ENCODE measurements at regions not wholly inside any gene's neighbourhood (a gene's known extent, or its start where the extent isn't known, plus 50 kb on each side); places are given as distances from the start of the nearest gene placed in this dataset.

DNA sequence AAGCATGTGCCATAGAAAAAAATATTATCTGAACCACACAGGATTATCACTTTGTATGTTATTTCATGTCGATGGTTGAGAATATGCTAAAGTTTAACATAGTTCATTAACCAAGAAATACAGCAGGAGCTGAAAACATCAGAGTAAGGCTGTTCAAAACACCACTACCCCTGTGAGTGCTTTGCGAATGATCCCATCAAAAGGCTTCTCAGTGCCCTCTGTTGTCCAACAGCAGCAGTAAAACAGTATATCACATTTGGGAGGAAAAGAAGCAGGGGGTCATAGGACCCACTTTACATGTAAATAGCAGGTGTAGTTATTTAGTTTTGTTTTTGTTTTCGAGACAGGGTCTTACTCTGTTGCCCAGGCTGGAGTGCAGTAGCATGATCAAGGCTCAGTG lies 289.4 kb upstream of the FMN2 start:
- Histone ChIP-seq H4K8ac (ENCODE audit: low read depth, low read length) (no peak overlapping the region), H3K27ac (ENCODE audit: low read depth, low read length) (no peak overlapping the region), H4K91ac (ENCODE audit: low read depth, low read length) (no peak overlapping the region), H3K4me1 (ENCODE audit: control insufficient read depth in 1 of 2, insufficient read depth in 2 of 2, low read length in 2 of 2) (peaks cover 3 to 8% of the 10 kb centered on the region in 2 experiments), H3K14ac (ENCODE audit: low read length) (no peak overlapping the region), H2BK120ac (ENCODE audit: insufficient read depth, low read length, poor library complexity) (no peak overlapping the region), H3K4me2 (ENCODE audit: low read length) (no peak overlapping the region), H3K9ac (ENCODE audit: low read length) (no peak overlapping the region), H3K27me3 (ENCODE audit: insufficient read depth, low read length) (no peaks in the 10 kb centered on the region), H3K79me2 (ENCODE audit: control insufficient read depth, insufficient read depth, low read length, poor library complexity) (no peaks in the 10 kb centered on the region), H3K4me3 (ENCODE audit: low read depth, low read length) (no peak overlapping the region), H3K9me3 (ENCODE audit: insufficient read depth, low read depth, low read length) (no peaks in the 10 kb centered on the region), H3K79me1 (ENCODE audit: low read length) (no peaks in the 10 kb centered on the region), H2AFZ (ENCODE audit: insufficient read depth, low read length, poor library complexity) (no peak overlapping the region), H3K23ac (ENCODE audit: low read length) (no peak overlapping the region), H3K4ac (ENCODE audit: low read depth, low read length) (no peak overlapping the region), H2BK12ac (ENCODE audit: low read length) (no peak overlapping the region), H3K18ac (ENCODE audit: low read length) (no peak overlapping the region), H2BK5ac (ENCODE audit: low read depth, low read length, poor library complexity) (no peak overlapping the region), H3K36me3 (ENCODE audit: control insufficient read depth in 1 of 2, insufficient read depth in 2 of 2, low read length in 2 of 2) (no peaks in the 10 kb centered on the region), H4K12ac (ENCODE audit: low read depth, low read length) (no peak overlapping the region), H2AK5ac (ENCODE audit: low read length) (no peak overlapping the region)
- DNase-seq = no peak
- WGBS (ENCODE audit: extremely low coverage, insufficient coverage, insufficient read length) = no CpG with 5 or more reads among the region's 3 CpGs

DNA sequence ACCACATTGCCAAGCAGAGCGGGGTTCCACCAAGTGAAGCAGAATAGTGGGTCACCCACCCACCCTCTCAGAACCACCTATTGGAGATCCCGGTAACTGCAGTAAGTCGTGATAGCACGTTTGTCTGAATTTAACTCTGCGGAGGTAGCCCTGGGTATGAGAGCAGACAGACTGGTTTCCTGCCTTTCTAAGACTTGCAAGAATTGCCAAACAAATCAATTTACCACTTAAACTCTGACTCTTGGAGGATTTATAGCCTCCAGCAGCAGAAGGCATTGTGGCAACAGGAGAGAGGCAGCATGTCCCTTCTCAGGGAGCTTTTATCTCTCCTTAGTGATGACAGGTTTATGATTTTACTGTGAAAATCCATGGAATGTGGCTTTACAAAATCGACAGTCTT lies 287.9 kb upstream of the FMN2 start:
- H2AFZ ChIP-seq (ENCODE audit: insufficient read depth, low read length, poor library complexity) = no peak overlapping the region
- H3K18ac ChIP-seq (ENCODE audit: low read length) = no peak overlapping the region
- peak in 1 of 2 donors; percentile 4 for DNase-seq
- no peak overlapping the region for H3K14ac ChIP-seq (ENCODE audit: low read length)
- no peaks in the 10 kb centered on the region for H3K36me3 ChIP-seq (ENCODE audit: control insufficient read depth in 1 of 2, insufficient read depth in 2 of 2, low read length in 2 of 2)
- H3K9me3 ChIP-seq (ENCODE audit: insufficient read depth, low read depth, low read length) = no peaks in the 10 kb centered on the region
- H3K27ac ChIP-seq (ENCODE audit: low read depth, low read length) = no peak overlapping the region
- no peak overlapping the region for H4K8ac ChIP-seq (ENCODE audit: low read depth, low read length)
- no peak overlapping the region for H2BK120ac ChIP-seq (ENCODE audit: insufficient read depth, low read length, poor library complexity)
- H4K12ac ChIP-seq (ENCODE audit: low read depth, low read length) = no peak overlapping the region
- no peak overlapping the region for H4K91ac ChIP-seq (ENCODE audit: low read depth, low read length)
- no peaks in the 10 kb centered on the region for H3K79me2 ChIP-seq (ENCODE audit: control insufficient read depth, insufficient read depth, low read length, poor library complexity)
- H3K23ac ChIP-seq (ENCODE audit: low read length) = no peak overlapping the region
- H3K79me1 ChIP-seq (ENCODE audit: low read length) = no peaks in the 10 kb centered on the region
- H2BK12ac ChIP-seq (ENCODE audit: low read length) = no peak overlapping the region
- H3K4me1 ChIP-seq (ENCODE audit: control insufficient read depth in 1 of 2, insufficient read depth in 2 of 2, low read length in 2 of 2) = peaks cover 3 to 8% of the 10 kb centered on the region in 2 experiments
- H3K4me3 ChIP-seq (ENCODE audit: low read depth, low read length) = no peak overlapping the region
- no CpG with 5 or more reads among the region's 6 CpGs for WGBS (ENCODE audit: extremely low coverage, insufficient coverage, insufficient read length)
- H3K27me3 ChIP-seq (ENCODE audit: insufficient read depth, low read length) = no peaks in the 10 kb centered on the region
- no peak overlapping the region for H3K9ac ChIP-seq (ENCODE audit: low read length)
- no peak overlapping the region for H2BK5ac ChIP-seq (ENCODE audit: low read depth, low read length, poor library complexity)
- peak overlapping the region; percentile 32 for H3K4me2 ChIP-seq (ENCODE audit: low read length)
- H2AK5ac ChIP-seq (ENCODE audit: low read length) = no peak overlapping the region
- H3K4ac ChIP-seq (ENCODE audit: low read depth, low read length) = no peak overlapping the region

DNA sequence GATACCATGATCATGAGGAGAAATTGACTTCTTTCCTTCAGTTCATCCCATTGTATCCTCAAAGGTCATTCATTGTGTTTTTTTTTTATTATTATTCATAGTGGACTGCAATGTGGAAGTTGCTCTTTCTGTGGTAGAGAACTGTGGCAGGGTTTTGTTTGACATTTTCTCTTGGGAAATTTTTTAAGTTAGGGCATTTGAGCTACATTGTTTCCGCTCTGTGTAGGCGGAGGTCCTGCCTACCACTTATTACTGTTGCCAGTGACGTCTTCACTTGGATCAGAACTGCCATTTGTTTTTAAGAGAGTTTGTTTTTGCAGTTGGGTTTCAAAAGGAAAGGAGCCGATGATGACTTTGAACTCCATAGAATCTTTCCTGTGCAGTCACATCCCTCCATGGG lies 287.4 kb upstream of the FMN2 start:
- no peak overlapping the region for H3K4me2 ChIP-seq (ENCODE audit: low read length)
- H2AFZ ChIP-seq (ENCODE audit: insufficient read depth, low read length, poor library complexity) = no peak overlapping the region
- H3K4me1 ChIP-seq (ENCODE audit: control insufficient read depth in 1 of 2, insufficient read depth in 2 of 2, low read length in 2 of 2) = peaks cover 3 to 8% of the 10 kb centered on the region in 2 experiments
- H3K27me3 ChIP-seq (ENCODE audit: insufficient read depth, low read length) = no peaks in the 10 kb centered on the region
- H3K36me3 ChIP-seq (ENCODE audit: control insufficient read depth in 1 of 2, insufficient read depth in 2 of 2, low read length in 2 of 2) = no peaks in the 10 kb centered on the region
- no peak overlapping the region for H3K18ac ChIP-seq (ENCODE audit: low read length)
- H4K12ac ChIP-seq (ENCODE audit: low read depth, low read length) = no peak overlapping the region
- H3K27ac ChIP-seq (ENCODE audit: low read depth, low read length) = no peak overlapping the region
- no peak for DNase-seq
- no peak overlapping the region for H4K8ac ChIP-seq (ENCODE audit: low read depth, low read length)
- peak overlapping the region; percentile 52 for H2BK12ac ChIP-seq (ENCODE audit: low read length)
- H3K4me3 ChIP-seq (ENCODE audit: low read depth, low read length) = no peak overlapping the region
- H3K9me3 ChIP-seq (ENCODE audit: insufficient read depth, low read depth, low read length) = no peaks in the 10 kb centered on the region
- no peak overlapping the region for H3K4ac ChIP-seq (ENCODE audit: low read depth, low read length)
- H3K79me1 ChIP-seq (ENCODE audit: low read length) = no peaks in the 10 kb centered on the region
- no peak overlapping the region for H3K14ac ChIP-seq (ENCODE audit: low read length)
- no CpG with 5 or more reads among the region's 4 CpGs for WGBS (ENCODE audit: extremely low coverage, insufficient coverage, insufficient read length)
- no peak overlapping the region for H2BK120ac ChIP-seq (ENCODE audit: insufficient read depth, low read length, poor library complexity)
- H4K91ac ChIP-seq (ENCODE audit: low read depth, low read length) = no peak overlapping the region
- H2AK5ac ChIP-seq (ENCODE audit: low read length) = no peak overlapping the region
- no peak overlapping the region for H2BK5ac ChIP-seq (ENCODE audit: low read depth, low read length, poor library complexity)
- H3K9ac ChIP-seq (ENCODE audit: low read length) = no peak overlapping the region
- no peak overlapping the region for H3K23ac ChIP-seq (ENCODE audit: low read length)
- H3K79me2 ChIP-seq (ENCODE audit: control insufficient read depth, insufficient read depth, low read length, poor library complexity) = no peaks in the 10 kb centered on the region

DNA sequence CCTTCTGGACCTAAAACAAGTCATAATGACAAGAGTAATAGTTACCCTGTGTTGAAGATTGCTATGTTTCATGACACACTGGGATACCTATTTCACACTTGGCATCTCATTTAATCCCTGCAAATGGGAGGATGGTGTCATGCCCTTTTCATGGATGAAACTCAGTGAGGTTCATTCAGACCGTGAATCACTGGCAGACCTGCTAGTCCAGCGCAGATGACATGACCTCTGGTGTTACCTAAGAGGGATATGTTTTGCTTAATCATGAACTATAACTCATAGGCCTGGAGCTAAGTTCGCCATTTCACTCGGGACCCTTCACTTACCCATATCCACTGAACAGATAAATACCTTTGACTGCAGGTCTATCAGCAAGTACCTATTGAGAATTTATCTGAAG lies 286.6 kb upstream of the FMN2 start:
- H2BK12ac ChIP-seq (ENCODE audit: low read length) = no peak overlapping the region
- H3K36me3 ChIP-seq (ENCODE audit: control insufficient read depth in 1 of 2, insufficient read depth in 2 of 2, low read length in 2 of 2) = no peaks in the 10 kb centered on the region
- no peak overlapping the region for H2BK120ac ChIP-seq (ENCODE audit: insufficient read depth, low read length, poor library complexity)
- H4K8ac ChIP-seq (ENCODE audit: low read depth, low read length) = no peak overlapping the region
- no peak overlapping the region for H3K4ac ChIP-seq (ENCODE audit: low read depth, low read length)
- no peak overlapping the region for H2AFZ ChIP-seq (ENCODE audit: insufficient read depth, low read length, poor library complexity)
- no peaks in the 10 kb centered on the region for H3K27me3 ChIP-seq (ENCODE audit: insufficient read depth, low read length)
- H3K79me1 ChIP-seq (ENCODE audit: low read length) = no peaks in the 10 kb centered on the region
- H3K23ac ChIP-seq (ENCODE audit: low read length) = no peak overlapping the region
- H3K14ac ChIP-seq (ENCODE audit: low read length) = no peak overlapping the region
- H3K4me3 ChIP-seq (ENCODE audit: low read depth, low read length) = no peak overlapping the region
- no peak overlapping the region for H4K12ac ChIP-seq (ENCODE audit: low read depth, low read length)
- no peak overlapping the region for H3K4me2 ChIP-seq (ENCODE audit: low read length)
- H2BK5ac ChIP-seq (ENCODE audit: low read depth, low read length, poor library complexity) = no peak overlapping the region
- no CpG with 5 or more reads among the region's 4 CpGs for WGBS (ENCODE audit: extremely low coverage, insufficient coverage, insufficient read length)
- no peaks in the 10 kb centered on the region for H3K79me2 ChIP-seq (ENCODE audit: control insufficient read depth, insufficient read depth, low read length, poor library complexity)
- no peak overlapping the region for H3K9ac ChIP-seq (ENCODE audit: low read length)
- no peak overlapping the region for H2AK5ac ChIP-seq (ENCODE audit: low read length)
- DNase-seq = no peak
- H3K27ac ChIP-seq (ENCODE audit: low read depth, low read length) = no peak overlapping the region
- no peaks in the 10 kb centered on the region for H3K9me3 ChIP-seq (ENCODE audit: insufficient read depth, low read depth, low read length)
- H3K18ac ChIP-seq (ENCODE audit: low read length) = no peak overlapping the region
- no peak overlapping the region for H4K91ac ChIP-seq (ENCODE audit: low read depth, low read length)
- peaks cover 6 to 10% of the 10 kb centered on the region in 2 experiments for H3K4me1 ChIP-seq (ENCODE audit: control insufficient read depth in 1 of 2, insufficient read depth in 2 of 2, low read length in 2 of 2)

All from trophoblast cell (in vitro differentiated cells and primary cell).